ENCODE measurements at regions not wholly inside any gene's neighbourhood (a gene's known extent, or its start where the extent isn't known, plus 50 kb on each side); places are given as distances from the start of the nearest gene placed in this dataset.

GRCh38 chr2:21761361-21761760 lies 637.6 kb downstream of the TDRD15 start:
- H3K27ac ChIP-seq, result no peak overlapping the region
- H3K4me2 ChIP-seq, result no peak overlapping the region
- H4K20me1 ChIP-seq, result no peaks in the 10 kb centered on the region
- H3K9me3 ChIP-seq (replicated peaks in 1 of 11), result peaks cover 23 to 54% (median 36%) of the 10 kb centered on the region in 11 experiments
- peaks cover 14 to 35% (median 22%) of the 10 kb centered on the region in 10 experiments for H3K4me1 ChIP-seq
- TF ChIP-seq Cebpa-rat (IDR thresholded peaks at IDR 0.05), result no peak
- H3K36me3 ChIP-seq, result peaks cover 0 to 2% (median 0%) of the 10 kb centered on the region in 11 experiments; a peak in 1 of 22 replicates
- H3K4me3 ChIP-seq, result no peak overlapping the region
- H3K9ac ChIP-seq, result no peak overlapping the region
- H3K27me3 ChIP-seq, result peaks cover 0 to 83% (median 0%) of the 10 kb centered on the region in 11 experiments; a peak in 10 of 22 replicates

GRCh38 chr2:21763501-21763900 lies 639.7 kb downstream of the TDRD15 start:
- Histone ChIP-seq H4K20me1 (no peaks in the 10 kb centered on the region), H3K4me2 (no peak overlapping the region), H3K9ac (no peak overlapping the region), H3K27ac (no peak overlapping the region), H3K4me3 (no peak overlapping the region), H3K9me3 (replicated peaks in 1 of 11) (peaks cover 20 to 43% (median 30%) of the 10 kb centered on the region in 11 experiments; a peak in 21 of 22 replicates), H3K36me3 (no peaks in the 10 kb centered on the region; a peak in 1 of 22 replicates), H3K4me1 (peaks cover 14 to 31% (median 20%) of the 10 kb centered on the region in 10 experiments), H3K27me3 (peaks cover 0 to 79% (median 0%) of the 10 kb centered on the region in 11 experiments; a peak in 7 of 22 replicates)
- no peak for TF ChIP-seq Cebpa-rat (IDR thresholded peaks at IDR 0.05)

- Histone ChIP-seq H3K27me3 (peaks cover 0 to 92% (median 0%) of the 10 kb centered on the region in 11 experiments; a peak in 7 of 22 replicates), H3K36me3 (no peaks in the 10 kb centered on the region), H3K9ac (no peak overlapping the region), H3K4me2 (no peak overlapping the region), H3K4me3 (no peak overlapping the region), H4K20me1 (no peaks in the 10 kb centered on the region), H3K9me3 (replicated peaks in 1 of 11) (peaks cover 0 to 9% (median 3%) of the 10 kb centered on the region in 11 experiments; a peak in 10 of 22 replicates), H3K27ac (no peak overlapping the region), H3K4me1 (peaks cover 6 to 52% (median 35%) of the 10 kb centered on the region in 10 experiments; a peak in 19 of 20 replicates)
- TF ChIP-seq Cebpa-rat (IDR thresholded peaks at IDR 0.05), result no peak
These were observed 647.0 kb downstream of the TDRD15 start for GRCh38 chr2:21770787-21771186.

GRCh38 chr2:21772624-21773023 lies 648.9 kb downstream of the TDRD15 start:
- Histone ChIP-seq H3K36me3 (no peaks in the 10 kb centered on the region), H3K27me3 (peaks cover 0 to 75% (median 0%) of the 10 kb centered on the region in 11 experiments; a peak in 5 of 22 replicates), H3K4me3 (no peak overlapping the region), H3K4me2 (peak overlapping the region in 5 of 11 experiments; percentile 4 to 86 (median 74); a peak in 7 of 22 replicates), H4K20me1 (no peaks in the 10 kb centered on the region), H3K9ac (no peak overlapping the region), H3K27ac (no peak overlapping the region), H3K9me3 (replicated peaks in 1 of 11) (peaks cover 0 to 2% (median 0%) of the 10 kb centered on the region in 11 experiments; a peak in 1 of 22 replicates), H3K4me1 (peaks cover 6 to 52% (median 36%) of the 10 kb centered on the region in 10 experiments; a peak in 19 of 20 replicates)
- no peak for TF ChIP-seq Cebpa-rat (IDR thresholded peaks at IDR 0.05)

DNA sequence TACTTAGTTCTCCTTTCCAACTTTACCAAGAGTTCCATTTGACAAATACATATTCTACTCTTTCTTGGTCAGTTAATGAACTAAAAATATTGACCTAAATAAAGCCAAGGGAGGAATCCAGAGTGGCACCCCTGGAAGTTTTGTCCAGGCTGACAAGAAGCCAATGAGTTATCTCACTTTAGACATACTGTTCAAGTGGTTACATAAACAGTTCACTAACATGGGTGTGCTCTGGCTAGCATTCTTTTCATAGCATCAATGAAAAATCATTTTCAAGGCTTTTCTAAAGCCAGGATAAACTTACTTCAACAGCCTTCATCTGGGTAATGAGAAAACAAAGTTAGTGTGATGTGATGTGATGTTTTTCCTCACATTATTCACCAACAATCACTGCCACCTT lies 649.4 kb downstream of the TDRD15 start:
- H3K9me3 ChIP-seq (replicated peaks in 1 of 11), result peaks cover 0 to 5% (median 0%) of the 10 kb centered on the region in 11 experiments; a peak in 1 of 22 replicates
- H3K4me2 ChIP-seq, result peak overlapping the region in 6 of 11 experiments; percentile 74 to 86 (median 84); a peak in 8 of 22 replicates
- peaks cover 0 to 77% (median 0%) of the 10 kb centered on the region in 11 experiments; a peak in 5 of 22 replicates for H3K27me3 ChIP-seq
- no peak for TF ChIP-seq Cebpa-rat (IDR thresholded peaks at IDR 0.05)
- H3K9ac ChIP-seq, result no peak overlapping the region
- no peak overlapping the region for H3K27ac ChIP-seq
- no peaks in the 10 kb centered on the region for H4K20me1 ChIP-seq
- H3K4me3 ChIP-seq, result no peak overlapping the region
- H3K4me1 ChIP-seq, result peaks cover 6 to 52% (median 36%) of the 10 kb centered on the region in 10 experiments; a peak in 19 of 20 replicates
- H3K36me3 ChIP-seq, result no peaks in the 10 kb centered on the region

DNA sequence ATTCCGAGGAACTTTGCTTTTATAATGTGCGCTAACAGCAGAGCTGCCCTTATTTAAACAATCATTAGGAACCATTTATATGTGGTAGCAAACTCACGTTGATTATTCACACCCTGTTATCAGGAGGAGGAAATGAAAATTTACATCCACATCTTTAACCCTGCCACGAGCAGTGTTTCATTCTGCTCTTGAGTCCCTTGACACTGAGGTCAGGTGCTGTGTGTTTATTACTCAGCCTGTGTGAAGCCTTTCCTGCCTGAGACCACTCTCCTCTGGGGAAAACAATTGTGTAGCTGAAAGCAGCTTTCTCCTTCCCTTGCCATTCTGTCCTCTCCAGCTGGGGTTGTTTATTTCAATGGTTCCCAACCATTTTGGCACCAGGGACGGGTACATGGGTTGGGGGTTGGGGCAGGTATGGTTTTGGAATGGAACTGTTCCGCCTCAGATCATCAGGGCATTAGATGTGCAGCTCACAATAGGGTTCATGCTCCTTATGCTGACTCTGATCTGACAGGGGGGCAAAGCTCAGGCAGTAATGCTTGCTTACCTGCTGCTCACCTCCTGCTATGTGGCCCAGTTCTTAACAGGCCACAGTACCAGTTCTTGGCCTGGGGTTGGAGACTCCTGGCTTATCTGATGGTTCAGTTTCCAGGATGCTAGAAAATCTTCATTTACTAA lies 651.1 kb downstream of the TDRD15 start:
- Histone ChIP-seq H3K4me3 (0 out of 20 replicates have a peak overlapping the region, but pooled peaks of 1 of the 10 experiments have one; percentile 4), H3K4me1 (peaks cover 6 to 52% (median 36%) of the 10 kb centered on the region in 10 experiments; a peak in 19 of 20 replicates), H3K36me3 (no peaks in the 10 kb centered on the region), H3K27ac (peak overlapping the region in 2 of 11 experiments; percentile 11 to 46; a peak in 2 of 22 replicates), H4K20me1 (no peaks in the 10 kb centered on the region), H3K9me3 (replicated peaks in 1 of 11) (peaks cover 0 to 5% (median 0%) of the 10 kb centered on the region in 11 experiments; a peak in 1 of 22 replicates), H3K27me3 (peaks cover 0 to 62% (median 0%) of the 10 kb centered on the region in 11 experiments; a peak in 5 of 22 replicates), H3K4me2 (peak overlapping the region in 10 of 11 experiments; percentile 24 to 86 (median 77); a peak in 19 of 22 replicates), H3K9ac (no peak overlapping the region; a peak in 1 of 22 replicates)
- no peak; a peak in 1 of 22 replicates for TF ChIP-seq Cebpa-rat (IDR thresholded peaks at IDR 0.05)

- H3K27ac ChIP-seq, result no peak overlapping the region
- no peaks in the 10 kb centered on the region for H4K20me1 ChIP-seq
- no peak overlapping the region for H3K9ac ChIP-seq
- H3K4me3 ChIP-seq, result no peak overlapping the region
- H3K4me1 ChIP-seq, result peaks cover 4 to 11% (median 10%) of the 10 kb centered on the region in 10 experiments; a peak in 19 of 20 replicates
- H3K9me3 ChIP-seq (replicated peaks in 1 of 11), result peaks cover 0 to 5% (median 0%) of the 10 kb centered on the region in 11 experiments; a peak in 1 of 22 replicates
- H3K4me2 ChIP-seq, result no peak overlapping the region
- H3K36me3 ChIP-seq, result no peaks in the 10 kb centered on the region
- TF ChIP-seq Cebpa-rat (IDR thresholded peaks at IDR 0.05), result no peak
- H3K27me3 ChIP-seq, result peaks cover 0 to 19% (median 0%) of the 10 kb centered on the region in 11 experiments; a peak in 4 of 22 replicates
These were observed 656.0 kb downstream of the TDRD15 start for GRCh38 chr2:21779786-21780185.

DNA sequence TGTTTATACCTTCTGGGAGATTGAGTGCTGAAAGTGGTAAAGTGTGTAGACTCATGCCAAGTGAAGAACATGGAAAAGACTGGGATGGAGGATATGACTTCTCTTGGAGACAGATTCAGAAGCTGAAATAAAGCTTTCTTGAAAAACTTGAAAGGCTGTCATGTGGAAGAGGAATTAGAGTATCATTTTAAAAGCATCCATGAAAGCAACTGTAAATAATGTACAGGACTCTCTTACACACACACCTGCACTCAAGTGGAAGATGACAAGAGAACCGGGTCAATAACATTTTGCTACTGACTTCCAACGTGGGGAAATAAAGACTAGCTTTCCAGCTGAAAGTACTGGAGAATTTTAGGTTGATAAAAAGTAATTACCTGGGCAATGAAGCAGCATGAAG lies 658.2 kb downstream of the TDRD15 start:
- Histone ChIP-seq H3K4me2 (no peak overlapping the region), H3K27ac (no peak overlapping the region), H3K4me1 (no peaks in the 10 kb centered on the region), H3K9me3 (replicated peaks in 1 of 11) (peaks cover 0 to 5% (median 0%) of the 10 kb centered on the region in 11 experiments; a peak in 1 of 22 replicates), H3K27me3 (peaks cover 0 to 11% (median 0%) of the 10 kb centered on the region in 11 experiments; a peak in 2 of 22 replicates), H3K9ac (no peak overlapping the region), H3K4me3 (no peak overlapping the region), H4K20me1 (no peaks in the 10 kb centered on the region), H3K36me3 (no peaks in the 10 kb centered on the region)
- no peak for TF ChIP-seq Cebpa-rat (IDR thresholded peaks at IDR 0.05)

DNA sequence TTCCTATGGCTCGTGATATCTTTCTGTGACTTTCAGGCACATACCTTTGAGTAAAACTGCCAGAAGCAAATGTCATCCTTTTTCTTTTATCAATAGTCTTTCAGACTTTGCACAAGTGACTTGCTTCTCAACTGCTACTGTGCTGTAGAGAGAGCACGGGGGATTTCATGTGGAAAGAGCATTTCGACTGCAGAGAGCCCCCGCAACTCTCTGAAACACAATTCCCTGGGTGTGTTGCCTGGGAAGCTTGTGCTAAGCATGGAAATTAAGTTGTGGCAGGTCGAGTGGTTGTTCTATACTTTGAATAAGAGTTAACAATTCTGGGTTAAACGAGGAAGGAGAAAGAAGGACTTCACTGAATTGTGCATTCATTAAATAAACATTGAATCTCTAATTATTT lies 659.1 kb downstream of the TDRD15 start:
- Histone ChIP-seq H3K4me3 (no peak overlapping the region), H3K9ac (no peak overlapping the region), H3K27me3 (peaks cover 0 to 8% (median 0%) of the 10 kb centered on the region in 11 experiments; a peak in 2 of 22 replicates), H3K27ac (no peak overlapping the region), H3K36me3 (no peaks in the 10 kb centered on the region), H3K4me2 (no peak overlapping the region), H3K4me1 (no peaks in the 10 kb centered on the region), H4K20me1 (no peaks in the 10 kb centered on the region), H3K9me3 (replicated peaks in 1 of 11) (peaks cover 0 to 1% (median 0%) of the 10 kb centered on the region in 11 experiments; a peak in 1 of 22 replicates)
- TF ChIP-seq Cebpa-rat (IDR thresholded peaks at IDR 0.05), result no peak
